HEK293 (cell line): ENCODE measurements at regions not wholly inside any gene's neighbourhood (a gene's known extent, or its start where the extent isn't known, plus 50 kb on each side); places are given as distances from the start of the nearest gene placed in this dataset.
A peak's percentile ranks its signal among the peaks of the same experiment; 100 is the strongest.

Experiments used
- GFI1B ChIP-seq: fragments of 450-650 bp; formaldehyde crosslinking; IDR thresholded peaks from 2 replicates; pipeline ENCODE4 v1.5.1; 2016; ENCODE audit warnings: missing biosample characterization, missing genetic modification characterization
- MEIS1 ChIP-seq: sonication (generic); formaldehyde crosslinking; IDR thresholded peaks from 2 replicates; pipeline ENCODE4 v1.8.1; 2022; ENCODE audit warnings: missing genetic modification reagents, mild to moderate bottlenecking, borderline replicate concordance
- OVOL3 ChIP-seq: fragments of 450-650 bp; formaldehyde crosslinking; IDR thresholded peaks from 2 replicates; pipeline ENCODE4 v1.5.1; 2016; ENCODE audit warnings: missing biosample characterization, missing genetic modification characterization
- PRDM2 ChIP-seq: fragments of 450-650 bp; formaldehyde crosslinking; IDR thresholded peaks from 2 replicates; pipeline ENCODE4 v1.5.1; 2016; ENCODE audit warnings: missing biosample characterization, missing genetic modification characterization, borderline replicate concordance
- PRDM6 ChIP-seq: fragments of 450-650 bp; formaldehyde crosslinking; IDR thresholded peaks from 2 replicates; pipeline ENCODE4 v1.5.1; 2017; ENCODE audit warnings: missing biosample characterization, missing genetic modification characterization
- REPIN1 ChIP-seq: fragments of 450-650 bp; formaldehyde crosslinking; IDR thresholded peaks from 2 replicates; pipeline ENCODE4 v1.5.1; 2017; ENCODE audit warnings: missing biosample characterization, missing genetic modification characterization, low read depth
- SETDB1 ChIP-seq: IDR thresholded peaks from one replicate; pipeline ENCODE4 v1.6.1; 2017; ENCODE audit warnings: mild to moderate bottlenecking, low read length, moderate library complexity, mixed read lengths; ENCODE audit not compliant: insufficient read length
- ZBTB11 ChIP-seq: fragments of 450-650 bp; formaldehyde crosslinking; conservative IDR thresholded peaks from 2 replicates; pipeline ENCODE4 v1.5.1; 2016; ENCODE audit warnings: low read depth, missing biosample characterization, missing genetic modification characterization
- ZBTB44 ChIP-seq: fragments of 450-650 bp; IDR thresholded peaks from 2 replicates; pipeline ENCODE4 v1.5.1; 2018; ENCODE audit warnings: missing biosample characterization, mild to moderate bottlenecking, missing genetic modification characterization
- ZBTB48 ChIP-seq: fragments of 450-650 bp; formaldehyde crosslinking; IDR thresholded peaks from 2 replicates; pipeline ENCODE4 v1.5.1; 2016; ENCODE audit warnings: missing biosample characterization, missing genetic modification characterization
- ZBTB6 ChIP-seq: fragments of 450-650 bp; formaldehyde crosslinking; IDR thresholded peaks from 2 replicates; pipeline ENCODE4 v1.5.1; 2017; ENCODE audit warnings: missing biosample characterization, missing genetic modification characterization
- ZFP69B ChIP-seq: fragments of 450-650 bp; formaldehyde crosslinking; IDR thresholded peaks from 2 replicates; pipeline ENCODE4 v1.5.1; 2016; ENCODE audit warnings: missing biosample characterization, missing genetic modification characterization
- ZNF214 ChIP-seq: fragments of 450-650 bp; formaldehyde crosslinking; IDR thresholded peaks from 2 replicates; pipeline ENCODE4 v1.5.1; 2017; ENCODE audit warnings: missing biosample characterization, mild to moderate bottlenecking, missing genetic modification characterization, borderline replicate concordance
- ZNF266 ChIP-seq: fragments of 450-650 bp; formaldehyde crosslinking; IDR thresholded peaks from 2 replicates; pipeline ENCODE4 v1.5.1; 2016; ENCODE audit warnings: missing biosample characterization, missing genetic modification characterization, low read depth
- ZNF350 ChIP-seq: fragments of 450-650 bp; formaldehyde crosslinking; IDR thresholded peaks from 2 replicates; pipeline ENCODE4 v1.5.0; 2017; ENCODE audit warnings: missing biosample characterization, mild to moderate bottlenecking, missing genetic modification characterization
- ZNF416 ChIP-seq: fragments of 450-650 bp; formaldehyde crosslinking; IDR thresholded peaks from 2 replicates; pipeline ENCODE4 v1.5.1; 2016; ENCODE audit warnings: missing biosample characterization, missing genetic modification characterization
- ZNF426 ChIP-seq: fragments of 450-650 bp; formaldehyde crosslinking; IDR thresholded peaks from 2 replicates; pipeline ENCODE4 v1.5.1; 2017; ENCODE audit warnings: missing biosample characterization, missing genetic modification characterization, mild to moderate bottlenecking, inconsistent platforms, moderate library complexity
- ZNF48 ChIP-seq: fragments of 450-650 bp; formaldehyde crosslinking; IDR thresholded peaks from 2 replicates; pipeline ENCODE4 v1.5.1; 2016; ENCODE audit warnings: missing biosample characterization, missing genetic modification characterization
- ZNF514 ChIP-seq: fragments of 450-650 bp; formaldehyde crosslinking; IDR thresholded peaks from 2 replicates; pipeline ENCODE4 v1.5.1; 2016; ENCODE audit warnings: missing biosample characterization, missing genetic modification characterization
- ZNF530 ChIP-seq: fragments of 450-650 bp; formaldehyde crosslinking; IDR thresholded peaks from 2 replicates; pipeline ENCODE4 v1.5.1; 2016; ENCODE audit warnings: low read depth, missing biosample characterization, missing genetic modification characterization
- ZNF549 ChIP-seq: fragments of 450-650 bp; IDR thresholded peaks from 2 replicates; pipeline ENCODE4 v1.5.1; 2018; ENCODE audit warnings: missing biosample characterization, missing genetic modification characterization, mild to moderate bottlenecking, inconsistent platforms, moderate library complexity
- ZNF580 ChIP-seq: fragments of 450-650 bp; formaldehyde crosslinking; IDR thresholded peaks from 2 replicates; pipeline ENCODE4 v1.5.1; 2016; ENCODE audit warnings: missing biosample characterization, missing genetic modification characterization
- ZNF621 ChIP-seq: fragments of 450-650 bp; formaldehyde crosslinking; IDR thresholded peaks from 2 replicates; pipeline ENCODE4 v1.5.1; 2017; ENCODE audit warnings: missing biosample characterization, missing genetic modification characterization
- ZNF670 ChIP-seq: fragments of 450-650 bp; formaldehyde crosslinking; IDR thresholded peaks from 2 replicates; pipeline ENCODE4 v1.5.1; 2016; ENCODE audit warnings: missing biosample characterization, missing genetic modification characterization, low read depth
- ZNF768 ChIP-seq: fragments of 450-650 bp; formaldehyde crosslinking; IDR thresholded peaks from 2 replicates; pipeline ENCODE4 v1.5.1; 2018; ENCODE audit warnings: missing biosample characterization, mild to moderate bottlenecking, missing genetic modification characterization

GRCh38 chr1:201593200-201593921 lies 54.4 kb downstream of the NAV1 start (continued):
- TF ChIP-seq ZBTB11 (tag by site-specific recombination) (no peak), ZBTB48 (tag by site-specific recombination) (peak; percentile 58; the same call in 1 of the 2 replicates), ZNF214 (tag by site-specific recombination) (no peak), ZNF426 (tag by site-specific recombination) (no peak), GFI1B (tag by site-specific recombination) (no peak), ZNF266 (tag by site-specific recombination) (no peak), ZNF514 (no peak), SETDB1 (no peak), ZNF670 (tag by site-specific recombination) (no peak), ZNF48 (tag by site-specific recombination) (no peak), ZFP69B (tag by site-specific recombination) (peak; percentile 88), ZNF768 (no peak), PRDM2 (no peak), OVOL3 (tag by site-specific recombination) (no peak; the same call in 1 of the 2 replicates), ZNF580 (tag by site-specific recombination) (peak; percentile 28; the same call in 1 of the 2 replicates), ZNF621 (tag by site-specific recombination) (no peak), ZBTB44 (peak; percentile 93), ZNF416 (no peak), MEIS1 (CRISPR knock-in tag) (no peak), ZNF549 (tag by site-specific recombination) (no peak), ZBTB6 (tag by site-specific recombination) (0 out of 2 replicates have a peak, but pooled peaks have one; percentile 60), ZNF350 (tag by site-specific recombination) (no peak), REPIN1 (tag by site-specific recombination) (no peak), PRDM6 (tag by site-specific recombination) (no peak; the same call in 1 of the 2 replicates), ZNF530 (tag by site-specific recombination) (no peak; the same call in 1 of the 2 replicates)
